KMS-11 (cell line): ENCODE measurements at regions not wholly inside any gene's neighbourhood (a gene's known extent, or its start where the extent isn't known, plus 50 kb on each side); places are given as distances from the start of the nearest gene placed in this dataset.

Source experiments
- H2AFZ ChIP-seq: fragments of 200-600 bp; sonication (generic); 2 replicates; pipeline ENCODE4 v1.6.1; 2016; ENCODE audit warnings: antibody characterized with exemption, mixed run types, low read depth
- H3K27ac ChIP-seq: fragments of 200-600 bp; sonication (generic); 2 replicates; pipeline ENCODE4 v1.6.1; 2016; ENCODE audit warnings: mild to moderate bottlenecking, mixed run types
- H3K27me3 ChIP-seq: fragments of 200-600 bp; sonication (generic); 2 replicates; pipeline ENCODE4 v1.6.1; 2017; ENCODE audit warnings: mild to moderate bottlenecking, low read depth, mixed run types, moderate library complexity; ENCODE audit not compliant: insufficient read depth
- H3K36me3 ChIP-seq: fragments of 200-600 bp; sonication (generic); 2 replicates; pipeline ENCODE4 v1.6.1; 2017; ENCODE audit warnings: mild to moderate bottlenecking, mixed run types; ENCODE audit not compliant: insufficient read depth
- H3K4me1 ChIP-seq: fragments of 200-600 bp; sonication (generic); 2 replicates; pipeline ENCODE4 v1.6.1; 2016; ENCODE audit warnings: mild to moderate bottlenecking, low read depth, mixed run types; ENCODE audit not compliant: poor library complexity, severe bottlenecking
- H3K4me2 ChIP-seq: fragments of 200-600 bp; sonication (generic); 2 replicates; pipeline ENCODE4 v1.7.0; 2016; ENCODE audit warnings: mild to moderate bottlenecking, mixed run types
- H3K4me3 ChIP-seq: fragments of 200-600 bp; sonication (generic); IDR thresholded peaks from 2 replicates; pipeline ENCODE4 v1.6.1; 2017; ENCODE audit warnings: low read depth, low read length, mixed read lengths; ENCODE audit not compliant: insufficient read depth
- H3K79me2 ChIP-seq: fragments of 200-600 bp; sonication (generic); 2 replicates; pipeline ENCODE4 v1.6.1; 2016; ENCODE audit warnings: low read depth, mixed run types; ENCODE audit not compliant: insufficient read depth
- H3K9ac ChIP-seq: fragments of 200-600 bp; sonication (generic); 2 replicates; pipeline ENCODE4 v1.6.1; 2016; ENCODE audit warnings: mild to moderate bottlenecking, mixed run types
- H4K20me1 ChIP-seq: fragments of 200-600 bp; sonication (generic); 2 replicates; pipeline ENCODE4 v1.6.1; 2016; ENCODE audit warnings: mild to moderate bottlenecking, mixed run types; ENCODE audit not compliant: insufficient read depth
- TF ChIP-seq, protein P1 (sequence below): fragments of 200-600 bp; sonication (generic); conservative IDR thresholded peaks from 2 replicates; pipeline ENCODE4 v1.6.1; 2017; ENCODE audit warnings: low read depth, mild to moderate bottlenecking, antibody characterized with exemption, low read length, moderate library complexity, mixed read lengths

DNA sequence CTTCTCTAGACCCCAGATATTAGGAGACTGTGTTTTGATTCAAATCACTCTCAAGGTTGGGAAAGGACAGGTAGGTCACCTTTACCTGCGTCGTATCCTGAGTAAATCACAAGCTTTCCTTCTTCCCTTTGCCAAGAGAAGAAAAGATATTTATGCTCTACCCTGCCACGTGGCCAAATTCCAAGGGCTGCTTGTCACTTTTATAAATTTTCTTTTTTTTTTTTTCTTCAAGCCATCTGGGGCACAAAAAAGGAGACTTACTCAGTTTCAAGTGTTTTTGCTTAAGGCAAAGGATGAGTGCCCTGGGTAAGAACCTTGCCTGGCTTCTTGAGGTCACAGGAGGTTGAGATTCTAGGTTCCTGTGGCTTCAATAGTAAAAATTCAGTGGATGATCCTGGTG, 285.1 kb downstream of the TMEM114 start:
- Histone ChIP-seq H2AFZ (no peak overlapping the region), H3K9ac (no peak overlapping the region), H3K4me2 (no peak overlapping the region), H3K27ac (no peak overlapping the region), H3K27me3 (no peaks in the 10 kb centered on the region), H3K4me3 (no peak overlapping the region), H3K79me2 (no peaks in the 10 kb centered on the region), H3K4me1 (no peaks in the 10 kb centered on the region), H3K36me3 (no peaks in the 10 kb centered on the region), H4K20me1 (no peaks in the 10 kb centered on the region)
- TF ChIP-seq, protein P1, sequence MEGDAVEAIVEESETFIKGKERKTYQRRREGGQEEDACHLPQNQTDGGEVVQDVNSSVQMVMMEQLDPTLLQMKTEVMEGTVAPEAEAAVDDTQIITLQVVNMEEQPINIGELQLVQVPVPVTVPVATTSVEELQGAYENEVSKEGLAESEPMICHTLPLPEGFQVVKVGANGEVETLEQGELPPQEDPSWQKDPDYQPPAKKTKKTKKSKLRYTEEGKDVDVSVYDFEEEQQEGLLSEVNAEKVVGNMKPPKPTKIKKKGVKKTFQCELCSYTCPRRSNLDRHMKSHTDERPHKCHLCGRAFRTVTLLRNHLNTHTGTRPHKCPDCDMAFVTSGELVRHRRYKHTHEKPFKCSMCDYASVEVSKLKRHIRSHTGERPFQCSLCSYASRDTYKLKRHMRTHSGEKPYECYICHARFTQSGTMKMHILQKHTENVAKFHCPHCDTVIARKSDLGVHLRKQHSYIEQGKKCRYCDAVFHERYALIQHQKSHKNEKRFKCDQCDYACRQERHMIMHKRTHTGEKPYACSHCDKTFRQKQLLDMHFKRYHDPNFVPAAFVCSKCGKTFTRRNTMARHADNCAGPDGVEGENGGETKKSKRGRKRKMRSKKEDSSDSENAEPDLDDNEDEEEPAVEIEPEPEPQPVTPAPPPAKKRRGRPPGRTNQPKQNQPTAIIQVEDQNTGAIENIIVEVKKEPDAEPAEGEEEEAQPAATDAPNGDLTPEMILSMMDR = no peak

DNA sequence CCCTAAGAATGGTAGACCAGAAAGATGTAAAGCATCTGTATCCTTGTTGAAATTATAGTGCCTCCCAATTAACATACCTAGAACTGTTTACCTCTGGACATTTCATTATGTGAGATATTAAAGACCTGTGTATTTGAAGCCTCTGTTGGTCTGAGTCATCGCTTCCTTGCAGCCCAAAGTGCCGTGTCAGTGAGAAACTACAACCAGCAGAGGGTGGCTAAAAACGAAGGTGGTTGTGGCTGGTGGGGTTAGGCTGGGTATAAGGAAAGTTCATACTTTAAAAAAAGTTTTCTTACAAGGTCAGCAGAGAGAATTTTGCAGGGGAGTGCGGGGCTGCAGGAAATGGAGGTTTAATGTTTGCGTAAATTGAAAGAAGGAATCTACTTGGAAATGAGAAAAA, 290.7 kb downstream of the TMEM114 start:
- TF ChIP-seq, protein P1 = no peak
- no peaks in the 10 kb centered on the region for H3K79me2 ChIP-seq
- no peaks in the 10 kb centered on the region for H3K27me3 ChIP-seq
- no peaks in the 10 kb centered on the region for H4K20me1 ChIP-seq
- no peaks in the 10 kb centered on the region for H3K4me1 ChIP-seq
- no peak overlapping the region for H3K4me3 ChIP-seq
- no peak overlapping the region for H2AFZ ChIP-seq
- H3K4me2 ChIP-seq = no peak overlapping the region
- H3K36me3 ChIP-seq = no peaks in the 10 kb centered on the region
- no peak overlapping the region for H3K27ac ChIP-seq
- no peak overlapping the region for H3K9ac ChIP-seq

DNA sequence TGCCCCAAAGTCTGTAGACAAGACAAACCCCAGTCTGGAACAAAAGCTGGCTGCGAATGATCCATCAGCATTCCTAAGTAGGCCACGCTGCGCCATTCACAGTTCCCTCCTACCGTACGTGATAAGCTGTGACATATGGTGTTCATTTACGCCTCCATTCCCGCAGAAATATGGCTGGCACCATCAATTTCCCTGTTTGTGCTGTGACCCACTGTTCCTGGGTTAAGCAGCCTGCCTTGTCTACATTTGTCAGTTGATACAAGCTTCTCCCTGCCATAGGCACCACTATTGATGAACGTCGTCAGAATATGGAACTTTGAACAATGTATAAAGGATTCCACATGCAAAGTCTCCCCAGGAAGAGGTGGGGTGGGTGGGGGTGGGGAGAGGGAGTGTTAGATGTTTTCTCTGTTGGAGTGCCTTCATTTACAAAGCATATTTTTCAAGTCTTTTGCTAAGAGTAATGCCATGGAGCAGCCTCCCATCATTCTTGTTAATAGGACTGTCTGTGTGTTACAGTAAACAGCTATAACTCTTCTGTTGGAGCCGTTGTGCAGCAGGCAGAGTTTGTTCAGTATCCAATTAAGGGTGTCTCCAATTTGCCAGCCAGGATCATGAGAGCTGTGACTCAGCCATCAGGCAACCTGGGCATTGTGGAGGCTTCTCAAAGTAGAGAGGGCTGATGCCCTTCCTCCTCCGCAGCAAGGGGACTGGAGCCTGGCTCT, 294.6 kb downstream of the TMEM114 start:
- Histone ChIP-seq H3K4me1 (no peaks in the 10 kb centered on the region), H4K20me1 (no peaks in the 10 kb centered on the region), H3K9ac (no peak overlapping the region), H3K79me2 (no peaks in the 10 kb centered on the region), H3K36me3 (no peaks in the 10 kb centered on the region), H3K4me2 (no peak overlapping the region), H3K27ac (no peak overlapping the region), H3K27me3 (no peaks in the 10 kb centered on the region), H3K4me3 (no peak overlapping the region), H2AFZ (no peak overlapping the region)
- TF ChIP-seq, protein P1 = no peak

DNA sequence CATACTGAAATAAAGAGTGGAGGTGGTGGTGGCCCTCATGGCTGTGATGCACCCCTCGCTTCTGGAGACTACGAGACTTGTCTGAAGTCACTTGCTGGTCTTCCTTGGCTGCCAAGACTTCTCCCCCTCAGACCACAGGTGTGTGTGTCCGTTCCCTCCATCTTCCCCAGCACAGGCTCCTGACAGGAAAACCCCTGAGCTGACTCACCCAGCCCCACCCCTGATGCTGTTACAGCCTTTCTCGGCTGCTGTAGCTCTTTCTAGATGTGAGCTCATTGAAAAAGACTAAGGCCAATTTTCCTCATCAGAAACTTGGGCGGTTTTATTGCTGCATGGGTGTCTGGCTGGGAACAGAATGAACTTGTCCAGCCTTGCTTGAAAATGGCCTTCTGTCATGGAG, 296.9 kb downstream of the TMEM114 start:
- TF ChIP-seq, protein P1 = no peak
- Histone ChIP-seq H3K36me3 (no peaks in the 10 kb centered on the region), H3K4me2 (no peak overlapping the region), H3K9ac (no peak overlapping the region), H3K27ac (no peak overlapping the region), H3K4me1 (no peaks in the 10 kb centered on the region), H2AFZ (no peak overlapping the region), H3K4me3 (no peak overlapping the region), H4K20me1 (no peaks in the 10 kb centered on the region), H3K27me3 (no peaks in the 10 kb centered on the region), H3K79me2 (no peaks in the 10 kb centered on the region)
